C1 segment of cervical spinal cord (tissue), 14 donors: ENCODE measurements at regions not wholly inside any gene's neighbourhood (a gene's known extent, or its start where the extent isn't known, plus 50 kb on each side); places are given as distances from the start of the nearest gene placed in this dataset.
A peak's percentile ranks its signal among the peaks of the same experiment; 100 is the strongest.

Experiments used
- DNase-seq, 14 donors: peaks; one replicate each; lab custom pipeline; 2025; lab: John Stamatoyannopoulos, UW

DNA sequence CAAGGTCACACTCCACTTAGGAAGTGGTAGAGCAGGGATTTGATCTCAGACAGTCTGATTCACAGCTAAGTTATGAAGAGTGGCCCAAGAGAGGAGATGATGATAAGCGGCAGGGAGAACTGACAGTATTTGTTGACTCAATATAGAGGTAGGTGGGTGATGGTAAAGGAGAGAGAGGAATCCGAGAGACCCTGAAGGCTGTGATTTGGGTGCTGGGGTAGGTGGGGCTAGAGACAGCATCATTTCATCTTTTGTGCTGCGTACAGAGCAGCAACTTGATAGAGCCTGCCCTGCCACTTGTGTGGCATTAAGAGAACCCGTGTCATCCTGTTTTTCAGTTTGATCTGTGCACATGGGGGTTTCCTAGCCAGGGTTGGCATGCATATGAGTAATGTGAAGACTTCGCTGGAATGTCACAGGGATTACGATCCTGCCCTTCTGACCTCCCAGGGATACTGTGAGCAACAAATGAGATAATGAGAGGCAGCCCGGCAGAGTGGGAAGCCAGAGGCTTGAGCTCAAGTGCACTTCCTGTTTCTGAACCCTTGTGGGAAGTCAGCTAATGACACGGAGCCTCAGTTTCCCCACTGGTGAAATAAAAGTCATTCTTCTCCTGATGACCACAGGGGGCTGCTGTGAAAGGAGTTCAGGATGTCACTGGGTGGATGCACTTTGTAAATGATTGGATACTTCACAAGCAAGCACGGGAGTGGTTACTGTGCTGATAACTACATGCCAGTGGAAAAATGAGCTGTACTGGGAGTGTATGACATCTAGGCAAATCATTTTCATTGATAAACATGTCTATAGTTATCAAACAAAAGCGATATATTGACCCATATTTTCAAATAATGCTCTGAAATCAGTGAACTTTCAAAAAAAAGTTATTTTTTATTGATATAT, 59.5 kb upstream of the IGF1 start:
- no peak for DNase-seq

DNA sequence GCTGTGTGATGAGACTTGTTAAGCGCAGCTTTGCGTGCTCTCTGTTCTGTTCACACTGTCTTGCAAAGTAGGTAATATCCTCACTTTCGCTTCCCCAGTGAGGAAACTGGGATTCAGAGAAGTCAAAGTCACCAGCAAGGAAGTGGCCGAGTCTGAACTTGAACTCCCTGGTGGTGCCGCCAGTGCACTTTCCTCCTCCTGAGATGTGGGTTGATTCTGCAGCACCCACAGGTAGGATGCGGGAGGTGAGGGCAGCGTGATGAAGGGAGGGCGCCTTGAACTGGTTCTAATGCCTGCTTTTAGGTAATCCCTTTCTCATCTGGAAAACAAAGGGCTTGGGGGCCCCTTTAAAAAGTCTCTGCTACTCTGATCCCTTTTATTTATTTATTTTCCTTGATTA, 54.9 kb upstream of the IGF1 start:
- DNase-seq = peak in 1 of 14 donors; percentile 4

DNA sequence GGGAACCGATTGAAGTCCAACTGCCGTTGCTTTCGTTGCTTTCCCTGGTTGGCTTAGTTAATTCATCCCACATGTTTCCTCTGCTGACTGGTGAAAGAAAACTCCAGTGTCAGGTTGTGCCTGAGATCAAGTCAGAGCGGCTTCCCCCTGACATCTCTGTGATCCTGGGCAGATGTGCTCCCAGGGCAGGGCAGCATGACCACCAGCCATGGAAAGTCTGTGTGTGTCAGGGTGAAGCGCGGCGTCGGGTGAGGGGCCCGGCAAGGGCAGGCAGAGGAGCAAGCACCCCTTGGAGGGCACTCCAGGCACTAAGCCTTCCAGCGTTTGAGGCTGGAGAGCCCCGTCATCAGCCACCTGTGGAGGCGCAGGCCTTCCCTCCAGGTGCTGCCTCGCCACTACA, 54.5 kb upstream of the IGF1 start:
- DNase-seq = no peak

DNA sequence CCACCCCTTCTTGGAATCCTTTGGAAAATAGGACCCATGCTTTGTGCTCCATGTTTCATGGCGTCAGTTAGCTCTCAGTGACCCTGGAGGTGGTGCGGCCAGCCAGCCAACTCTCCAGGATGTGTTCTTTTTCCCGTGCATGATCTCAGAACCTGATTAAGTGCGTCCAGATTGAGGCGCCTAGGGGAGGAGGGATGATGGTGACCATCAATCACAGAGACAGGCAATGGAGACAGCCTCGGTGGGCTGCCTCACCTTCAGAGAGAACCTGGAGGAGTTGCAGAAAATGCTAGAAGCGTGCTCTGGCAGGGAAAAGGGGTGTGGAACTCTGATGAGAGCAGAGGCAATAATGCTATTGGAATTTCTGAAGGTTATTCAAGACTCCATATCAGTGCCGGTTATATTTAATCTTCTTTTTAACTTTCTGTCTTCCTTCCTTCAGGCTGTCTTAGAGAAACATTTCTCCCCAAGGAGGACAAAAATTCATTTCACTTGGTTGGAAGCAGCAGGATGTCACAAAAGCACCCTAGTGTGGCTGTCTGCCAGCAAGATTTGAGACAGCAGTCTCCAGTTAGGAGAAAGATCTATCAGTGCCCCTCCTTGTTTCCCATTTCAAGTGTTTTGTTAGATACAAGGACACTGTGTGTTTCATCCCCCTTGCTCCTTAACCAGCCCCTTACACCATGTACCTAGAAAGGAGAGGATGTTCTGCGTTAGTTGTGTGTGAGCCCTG, 53.3 kb upstream of the IGF1 start:
- DNase-seq = no peak
